Smooth muscle cell (in vitro differentiated cells): ENCODE measurements at regions not wholly inside any gene's neighbourhood (a gene's known extent, or its start where the extent isn't known, plus 50 kb on each side); places are given as distances from the start of the nearest gene placed in this dataset.

Source experiments
- DNase-seq: peaks from one replicate; lab custom pipeline; 2025; ENCODE audit not compliant: unreplicated experiment; lab: John Stamatoyannopoulos, UW
- H2AFZ ChIP-seq: fragments of 200-600 bp; sonication (generic); 2 replicates; pipeline ENCODE4 v1.6.0; 2016; ENCODE audit warnings: antibody characterized with exemption, low read depth, mild to moderate bottlenecking
- H3F3A ChIP-seq: fragments of 200-600 bp; sonication (generic); 2 replicates; pipeline ENCODE4 v1.6.0; 2017; ENCODE audit warnings: antibody characterized with exemption, low read depth
- H3K27ac ChIP-seq: fragments of 200-600 bp; sonication (generic); 2 replicates; pipeline ENCODE4 v1.5.1; 2016; ENCODE audit warnings: low read depth, mild to moderate bottlenecking
- H3K27me3 ChIP-seq: fragments of 200-600 bp; sonication (generic); 2 replicates; pipeline ENCODE4 v1.6.1; 2016; ENCODE audit warnings: low read depth, mild to moderate bottlenecking
- H3K36me3 ChIP-seq: fragments of 200-600 bp; sonication (generic); 2 replicates; pipeline ENCODE4 v1.5.1; 2016; ENCODE audit warnings: low read depth
- H3K4me1 ChIP-seq: fragments of 200-600 bp; sonication (generic); 2 replicates; pipeline ENCODE4 v1.5.1; 2016; ENCODE audit warnings: low read depth
- H3K4me2 ChIP-seq: fragments of 200-600 bp; sonication (generic); 2 replicates; pipeline ENCODE4 v1.6.0; 2016; ENCODE audit warnings: mild to moderate bottlenecking
- H3K4me3 ChIP-seq: fragments of 200-600 bp; sonication (generic); 2 replicates; pipeline ENCODE4 v1.5.1; 2016; ENCODE audit warnings: mild to moderate bottlenecking
- H3K79me2 ChIP-seq: fragments of 200-600 bp; sonication (generic); 2 replicates; pipeline ENCODE4 v1.6.0; 2016; ENCODE audit warnings: low read depth, mild to moderate bottlenecking
- H3K9ac ChIP-seq: fragments of 200-600 bp; sonication (generic); 2 replicates; pipeline ENCODE4 v1.6.0; 2016; ENCODE audit warnings: low read depth
- H3K9me3 ChIP-seq: fragments of 200-600 bp; sonication (generic); replicated peaks from 2 replicates; pipeline ENCODE4 v1.5.1; 2016; ENCODE audit warnings: low read depth
- H4K20me1 ChIP-seq: fragments of 200-600 bp; sonication (generic); 2 replicates; pipeline ENCODE4 v1.6.0; 2016; ENCODE audit warnings: low read depth
- WGBS: methylation state at CpG from one replicate; pipeline ENCODE4 v1.1.7; 2016; ENCODE audit warnings: low lambda C conversion rate; 5-methylcytosine and 5-hydroxymethylcytosine counted together
- TF ChIP-seq, protein P1 (sequence below): fragments of 200-600 bp; sonication (generic); IDR thresholded peaks from 2 replicates; pipeline ENCODE4 v1.5.1; 2017; ENCODE audit warnings: borderline replicate concordance, mild to moderate bottlenecking, antibody characterized with exemption; ENCODE audit not compliant: insufficient read depth, poor library complexity, severe bottlenecking

DNA sequence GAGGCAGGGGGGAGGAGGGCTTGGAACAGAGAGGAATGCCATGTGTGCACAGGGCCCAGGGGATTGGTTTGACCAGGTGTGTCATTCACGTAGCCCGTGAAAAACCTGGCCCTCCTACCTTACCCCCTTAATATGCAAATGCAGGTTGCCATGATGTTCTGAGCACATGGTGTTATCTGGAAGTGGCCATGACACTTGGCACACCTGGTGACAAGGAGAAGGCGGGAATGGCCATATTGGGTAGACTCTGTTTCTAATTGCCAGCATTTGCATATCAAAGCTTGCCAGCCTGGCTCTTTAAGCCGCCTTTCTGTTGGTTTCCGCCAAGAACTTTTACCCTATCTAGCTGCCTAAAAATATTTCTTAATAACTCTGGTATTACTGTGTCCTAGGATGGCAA is 202.1 kb upstream of the DPH6 start:
- H3K36me3 ChIP-seq, result no peaks in the 10 kb centered on the region
- H3K4me2 ChIP-seq, result no peak overlapping the region
- 91% methylated on average over 5 of the region's 5 CpGs for WGBS
- H3K9me3 ChIP-seq, result no peaks in the 10 kb centered on the region
- H3K4me3 ChIP-seq, result no peak overlapping the region
- no peak for DNase-seq
- H3K9ac ChIP-seq, result no peak overlapping the region
- no peaks in the 10 kb centered on the region for H4K20me1 ChIP-seq
- no peak overlapping the region for H3K27ac ChIP-seq
- no peak overlapping the region for H2AFZ ChIP-seq
- no peaks in the 10 kb centered on the region for H3K4me1 ChIP-seq
- no peaks in the 10 kb centered on the region for H3K79me2 ChIP-seq
- TF ChIP-seq, protein P1, sequence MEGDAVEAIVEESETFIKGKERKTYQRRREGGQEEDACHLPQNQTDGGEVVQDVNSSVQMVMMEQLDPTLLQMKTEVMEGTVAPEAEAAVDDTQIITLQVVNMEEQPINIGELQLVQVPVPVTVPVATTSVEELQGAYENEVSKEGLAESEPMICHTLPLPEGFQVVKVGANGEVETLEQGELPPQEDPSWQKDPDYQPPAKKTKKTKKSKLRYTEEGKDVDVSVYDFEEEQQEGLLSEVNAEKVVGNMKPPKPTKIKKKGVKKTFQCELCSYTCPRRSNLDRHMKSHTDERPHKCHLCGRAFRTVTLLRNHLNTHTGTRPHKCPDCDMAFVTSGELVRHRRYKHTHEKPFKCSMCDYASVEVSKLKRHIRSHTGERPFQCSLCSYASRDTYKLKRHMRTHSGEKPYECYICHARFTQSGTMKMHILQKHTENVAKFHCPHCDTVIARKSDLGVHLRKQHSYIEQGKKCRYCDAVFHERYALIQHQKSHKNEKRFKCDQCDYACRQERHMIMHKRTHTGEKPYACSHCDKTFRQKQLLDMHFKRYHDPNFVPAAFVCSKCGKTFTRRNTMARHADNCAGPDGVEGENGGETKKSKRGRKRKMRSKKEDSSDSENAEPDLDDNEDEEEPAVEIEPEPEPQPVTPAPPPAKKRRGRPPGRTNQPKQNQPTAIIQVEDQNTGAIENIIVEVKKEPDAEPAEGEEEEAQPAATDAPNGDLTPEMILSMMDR, result no peak
- H3F3A ChIP-seq, result no peaks in the 10 kb centered on the region
- no peaks in the 10 kb centered on the region for H3K27me3 ChIP-seq

DNA sequence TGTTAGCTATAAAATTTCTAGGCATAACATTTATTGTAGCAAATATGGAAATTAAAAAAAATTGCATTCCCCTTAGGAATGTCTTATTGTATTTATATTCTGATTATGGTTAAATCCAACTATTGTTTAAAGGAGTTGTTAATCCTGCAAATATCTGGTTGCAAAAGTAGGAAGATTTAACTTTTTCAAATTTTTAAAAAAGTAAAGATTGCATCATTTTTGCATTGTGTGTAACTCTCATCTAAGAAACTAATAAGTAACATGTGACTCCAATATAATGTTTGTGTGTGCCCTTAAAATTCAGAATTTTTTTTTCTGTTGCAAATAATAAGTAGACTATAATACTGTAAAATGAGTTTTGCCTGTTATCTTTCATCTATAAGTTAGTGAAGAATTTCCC is 204.1 kb upstream of the DPH6 start:
- Histone ChIP-seq H3K4me3 (no peak overlapping the region), H3K9ac (no peak overlapping the region), H2AFZ (no peak overlapping the region), H3K4me1 (no peaks in the 10 kb centered on the region), H3K36me3 (no peaks in the 10 kb centered on the region), H3K79me2 (no peaks in the 10 kb centered on the region), H3K4me2 (no peak overlapping the region), H3K27me3 (no peaks in the 10 kb centered on the region), H3K9me3 (no peaks in the 10 kb centered on the region), H3F3A (no peaks in the 10 kb centered on the region), H3K27ac (no peak overlapping the region), H4K20me1 (no peaks in the 10 kb centered on the region)
- TF ChIP-seq, protein P1, result no peak
- no peak for DNase-seq

DNA sequence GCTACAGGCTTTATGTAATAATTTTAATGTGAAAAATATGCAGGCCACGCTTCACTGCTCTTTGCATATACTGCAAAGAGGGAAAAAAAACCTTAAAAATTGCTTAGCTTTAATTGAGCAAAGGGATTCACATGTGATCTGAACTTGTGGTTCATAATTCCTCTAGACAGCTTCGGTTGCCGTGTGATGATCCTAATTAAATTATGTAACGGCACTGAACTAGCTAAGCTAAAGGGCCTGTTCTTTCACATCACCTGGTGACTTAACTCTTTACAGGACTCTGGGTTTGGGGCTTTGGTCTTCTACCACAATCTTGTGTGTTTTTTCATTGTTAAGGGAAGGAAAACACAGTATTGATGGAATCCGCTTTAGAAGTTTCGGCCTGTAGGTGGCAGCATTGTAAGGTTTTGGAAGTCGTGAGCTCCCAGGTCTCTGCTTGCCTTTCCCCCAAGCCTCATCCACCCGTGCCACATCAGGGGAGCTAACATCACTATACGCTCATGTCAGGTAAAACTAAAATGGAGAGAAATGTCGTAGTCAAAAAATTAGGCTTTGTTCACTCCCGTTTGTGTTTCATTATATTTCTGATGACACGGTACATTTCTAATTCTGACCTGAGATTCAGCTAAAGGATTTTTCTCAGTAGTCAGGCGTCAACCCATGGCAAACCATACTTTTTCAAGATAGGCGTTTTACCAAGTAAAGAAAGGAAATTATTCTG is 205.6 kb upstream of the DPH6 start:
- H2AFZ ChIP-seq, result peak overlapping the region; percentile 89
- WGBS, result 31% methylated on average over 14 of the region's 14 CpGs
- H3K4me3 ChIP-seq, result no peak overlapping the region
- no peak overlapping the region for H3K9ac ChIP-seq
- no peaks in the 10 kb centered on the region for H3K79me2 ChIP-seq
- no peak overlapping the region for H3K27ac ChIP-seq
- H3K4me1 ChIP-seq, result peaks cover 2% of the 10 kb centered on the region
- H3K27me3 ChIP-seq, result no peaks in the 10 kb centered on the region
- TF ChIP-seq, protein P1, result peak; percentile 88
- peak; percentile 12 for DNase-seq
- peak overlapping the region; percentile 78 for H3K4me2 ChIP-seq
- no peaks in the 10 kb centered on the region for H3F3A ChIP-seq
- H3K36me3 ChIP-seq, result no peaks in the 10 kb centered on the region
- H4K20me1 ChIP-seq, result no peaks in the 10 kb centered on the region
- no peaks in the 10 kb centered on the region for H3K9me3 ChIP-seq

- no peak for DNase-seq
- peaks cover 7% of the 10 kb centered on the region for H3K4me1 ChIP-seq
- no peaks in the 10 kb centered on the region for H3K27me3 ChIP-seq
- TF ChIP-seq, protein P1, result no peak
- WGBS, result 80% methylated on average over 5 of the region's 5 CpGs
- H2AFZ ChIP-seq, result no peak overlapping the region
- H3F3A ChIP-seq, result no peaks in the 10 kb centered on the region
- H3K36me3 ChIP-seq, result no peaks in the 10 kb centered on the region
- H3K9ac ChIP-seq, result no peak overlapping the region
- no peaks in the 10 kb centered on the region for H3K9me3 ChIP-seq
- no peaks in the 10 kb centered on the region for H3K79me2 ChIP-seq
- H3K4me2 ChIP-seq, result peak overlapping the region; percentile 78
- no peak overlapping the region for H3K27ac ChIP-seq
- H3K4me3 ChIP-seq, result no peak overlapping the region
- no peaks in the 10 kb centered on the region for H4K20me1 ChIP-seq
Observed at GRCh38 chr15:35752134-35752466, 206.1 kb upstream of the DPH6 start.
